ENCODE measurements at regions not wholly inside any gene's neighbourhood (a gene's known extent, or its start where the extent isn't known, plus 50 kb on each side); places are given as distances from the start of the nearest gene placed in this dataset.

GRCh38 chr9:74220327-74220726, 276.8 kb upstream of the RORB start:
- intact Hi-C loops (cut with micrococcal nuclease): no loop called here
- no peak overlapping the region for H3K9ac ChIP-seq (ENCODE audit: insufficient read depth, low read length, poor library complexity, severe bottlenecking)
- no peaks in the 10 kb centered on the region for H3K4me1 ChIP-seq (ENCODE audit: control insufficient read depth in 1 of 2, insufficient read depth in 2 of 2, low read length in 2 of 2)
- no peak for TF ChIP-seq CTCF (IDR thresholded peaks at IDR 0.05)
- H3K4me2 ChIP-seq (replicated peaks; ENCODE audit: extremely low read depth, low read length, poor library complexity, severe bottlenecking): no peak overlapping the region
- WGBS (ENCODE audit: insufficient coverage): 86% methylated on average over 5 of the region's 5 CpGs
- DNase-seq: no peak
- no peaks in the 10 kb centered on the region for H4K20me1 ChIP-seq (ENCODE audit: insufficient read depth, low read length)
- no peak overlapping the region for H3K27ac ChIP-seq (ENCODE audit: low read depth in 1 of 2, low read length in 2 of 2)
- H3K9me3 Mint-ChIP-seq: peaks cover 7 to 20% (median 12%) of the 10 kb centered on the region in 7 donors
- H3K27me3 ChIP-seq (ENCODE audit: control insufficient read depth in 2 of 2, insufficient read depth in 2 of 2, low read length in 2 of 2): no peaks in the 10 kb centered on the region
- no peaks in the 10 kb centered on the region for H3K4me1 Mint-ChIP-seq
- H3K4me3 ChIP-seq (replicated peaks in 1 of 3; ENCODE audit: low read depth in 2 of 3, low read length in 3 of 3): no peak overlapping the region
- no peaks in the 10 kb centered on the region for H3K79me2 ChIP-seq (ENCODE audit: insufficient read depth, low read length)
- H3K27ac Mint-ChIP-seq: no peak overlapping the region
- H3K36me3 ChIP-seq (replicated peaks in 1 of 2; ENCODE audit: control insufficient read depth in 1 of 2, insufficient read depth in 2 of 2, low read length in 2 of 2): no peaks in the 10 kb centered on the region
- H3K36me3 Mint-ChIP-seq: no peaks in the 10 kb centered on the region
- no peak overlapping the region for H2AFZ ChIP-seq (ENCODE audit: insufficient read depth, low read depth, low read length, poor library complexity, severe bottlenecking)
- H3K9me3 ChIP-seq (replicated peaks in 1 of 2; ENCODE audit: control insufficient read depth in 1 of 2, insufficient read depth in 1 of 2, low read length in 2 of 2): peaks cover 4 to 19% of the 10 kb centered on the region in 2 donors
- no peak overlapping the region for H3K4me3 Mint-ChIP-seq
- peaks cover 0 to 2% (median 0%) of the 10 kb centered on the region in 3 donors for H3K27me3 Mint-ChIP-seq (ENCODE audit: low read depth in 3 of 3)

- Histone ChIP-seq H2AFZ (ENCODE audit: insufficient read depth, low read depth, low read length, poor library complexity, severe bottlenecking) (no peak overlapping the region), H3K9ac (ENCODE audit: insufficient read depth, low read length, poor library complexity, severe bottlenecking) (no peak overlapping the region), H3K79me2 (ENCODE audit: insufficient read depth, low read length) (no peaks in the 10 kb centered on the region), H3K36me3 (replicated peaks in 1 of 2; ENCODE audit: control insufficient read depth in 1 of 2, insufficient read depth in 2 of 2, low read length in 2 of 2) (no peaks in the 10 kb centered on the region), H3K27me3 (ENCODE audit: control insufficient read depth in 2 of 2, insufficient read depth in 2 of 2, low read length in 2 of 2) (no peaks in the 10 kb centered on the region), H3K27ac (ENCODE audit: low read depth in 1 of 2, low read length in 2 of 2) (no peak overlapping the region), H3K4me2 (replicated peaks; ENCODE audit: extremely low read depth, low read length, poor library complexity, severe bottlenecking) (no peak overlapping the region), H3K4me3 (replicated peaks in 1 of 3; ENCODE audit: low read depth in 2 of 3, low read length in 3 of 3) (no peak overlapping the region), H4K20me1 (ENCODE audit: insufficient read depth, low read length) (no peaks in the 10 kb centered on the region), H3K4me1 (ENCODE audit: control insufficient read depth in 1 of 2, insufficient read depth in 2 of 2, low read length in 2 of 2) (no peaks in the 10 kb centered on the region), H3K9me3 (replicated peaks in 1 of 2; ENCODE audit: control insufficient read depth in 1 of 2, insufficient read depth in 1 of 2, low read length in 2 of 2) (peaks cover 0 to 5% of the 10 kb centered on the region in 2 donors)
- no peak for TF ChIP-seq CTCF (IDR thresholded peaks at IDR 0.05)
- H3K36me3 Mint-ChIP-seq: no peaks in the 10 kb centered on the region
- H3K4me1 Mint-ChIP-seq: no peaks in the 10 kb centered on the region
- H3K9me3 Mint-ChIP-seq: peaks cover 0 to 11% (median 6%) of the 10 kb centered on the region in 7 donors
- WGBS (ENCODE audit: insufficient coverage): no CpG with 5 or more reads among the region's 2 CpGs
- intact Hi-C loops (cut with micrococcal nuclease): no loop called here
- no peak overlapping the region for H3K4me3 Mint-ChIP-seq
- H3K27me3 Mint-ChIP-seq (ENCODE audit: low read depth in 3 of 3): peaks cover 0 to 2% (median 0%) of the 10 kb centered on the region in 3 donors
- no peak overlapping the region for H3K27ac Mint-ChIP-seq
- no peak for DNase-seq
Observed at GRCh38 chr9:74236857-74237256, 260.3 kb upstream of the RORB start.

All from CD14-positive monocyte (primary cell).